Activated T-cell treated with anti-CD3 and anti-CD28 coated beads for 24 hours (primary cell): ENCODE measurements at regions not wholly inside any gene's neighbourhood (a gene's known extent, or its start where the extent isn't known, plus 50 kb on each side); places are given as distances from the start of the nearest gene placed in this dataset.
"Not testable (repeated sequence)": the region's sequence is repeated elsewhere in the genome, so short reads cannot be mapped to it uniquely, and the experiment has no call there.

Experiments used
- DNase-seq: peaks from one replicate; pipeline ENCODE4 v3.0.0-alpha.2; 2020; ENCODE audit warnings: low read depth

DNA sequence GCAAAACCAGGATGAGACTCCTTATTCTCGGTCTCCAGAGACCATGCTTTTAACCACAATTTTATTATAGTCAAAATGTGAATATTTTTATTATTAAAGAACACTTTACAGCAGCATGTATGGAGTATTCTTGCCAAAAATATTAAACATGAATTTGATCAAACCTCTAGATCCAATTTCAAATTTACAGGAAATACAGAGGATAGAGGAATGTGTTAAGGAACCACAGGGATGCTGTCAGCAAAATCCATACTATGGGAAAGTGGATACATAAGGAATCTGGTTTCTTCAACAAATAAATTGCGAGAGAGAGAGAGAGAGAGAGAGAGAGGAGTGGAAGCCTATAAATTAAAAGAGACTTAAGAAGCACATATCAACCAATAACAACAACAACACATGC lies 348.2 kb upstream of the NUDT12 start:
- DNase-seq: no peak

DNA sequence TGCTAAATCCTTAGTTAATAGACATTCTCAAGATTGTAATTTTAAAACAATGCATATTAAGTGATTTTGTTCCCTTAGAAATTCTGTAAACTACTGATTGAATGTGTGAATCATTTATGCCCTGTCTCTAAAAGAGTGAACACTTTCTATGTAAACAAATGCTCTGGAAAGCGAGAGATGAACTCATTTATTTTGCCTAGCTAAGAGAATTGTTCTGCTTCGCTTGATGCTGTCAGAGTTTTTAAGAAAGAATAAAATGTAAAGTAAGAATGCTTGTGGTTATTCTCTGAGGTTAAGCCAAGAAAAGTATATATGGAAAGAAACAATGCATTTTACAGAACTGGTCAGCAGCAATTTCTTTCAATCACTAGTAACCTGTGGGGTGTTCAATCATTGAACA lies 347.4 kb upstream of the NUDT12 start:
- DNase-seq: no peak

- no peak for DNase-seq
Measured at GRCh38 chr5:103909391-103909790, 346.8 kb upstream of the NUDT12 start.

DNA sequence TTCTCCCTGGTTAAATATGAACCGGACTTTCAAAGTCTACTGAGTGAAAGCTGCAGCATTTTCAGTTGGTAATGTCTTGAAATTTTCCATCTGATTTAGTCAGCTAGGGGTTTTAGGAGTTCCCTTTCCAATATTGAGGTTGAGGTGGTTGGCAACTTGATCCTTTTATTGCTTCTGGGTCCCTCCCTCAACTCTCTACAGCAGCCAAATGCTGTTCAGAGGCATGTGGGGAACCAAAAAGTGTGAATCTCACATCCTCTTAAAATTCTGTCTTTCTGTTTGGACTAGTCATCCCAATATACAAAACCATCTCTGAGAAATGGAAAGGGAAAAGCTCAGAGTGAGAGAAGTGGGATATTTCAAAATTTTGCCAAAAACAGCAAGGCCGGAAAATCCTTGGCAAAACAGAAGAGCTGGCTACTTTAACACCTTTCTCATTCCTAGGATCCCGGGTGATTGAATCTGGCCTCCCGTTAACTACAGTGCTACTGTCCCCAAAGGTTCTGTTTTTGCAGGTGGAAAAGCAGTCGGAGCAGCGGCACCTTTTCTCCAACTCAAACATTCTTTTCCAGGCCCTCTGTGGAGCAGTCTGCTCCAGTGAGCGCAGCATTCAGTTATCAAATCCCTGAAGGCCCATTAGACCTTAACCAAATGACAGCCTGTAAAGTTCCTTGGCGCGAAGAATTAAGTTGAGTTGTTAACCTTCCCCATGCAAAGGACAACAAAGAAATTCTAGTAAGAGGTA lies 345.9 kb upstream of the NUDT12 start:
- no peak for DNase-seq

- DNase-seq: no peak
Measured at GRCh38 chr5:103907001-103907400, 344.4 kb upstream of the NUDT12 start.

DNA sequence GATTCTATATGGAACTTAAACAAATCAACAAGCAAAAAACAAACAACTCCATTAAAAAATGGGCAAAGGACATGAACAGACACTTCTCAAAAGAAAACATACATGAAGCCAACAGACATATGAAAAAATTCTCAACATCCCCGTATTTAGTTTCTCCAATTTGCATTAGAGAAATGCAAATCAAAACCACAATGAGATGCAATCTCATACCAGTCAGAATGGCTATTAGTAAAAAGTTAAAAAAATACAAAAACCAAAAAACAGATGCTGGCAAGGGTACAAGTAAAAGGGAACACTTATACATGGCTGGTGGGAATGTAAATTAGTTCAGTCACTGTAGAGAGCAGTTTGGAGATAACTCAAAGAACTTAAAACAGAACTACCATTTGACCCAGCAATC lies 342.1 kb upstream of the NUDT12 start:
- DNase-seq: no peak

- DNase-seq: no peak
Measured at GRCh38 chr5:103902893-103903292, 340.3 kb upstream of the NUDT12 start.

GRCh38 chr5:103901885-103902284 lies 339.3 kb upstream of the NUDT12 start:
- no peak for DNase-seq

- no peak for DNase-seq
Measured at GRCh38 chr5:103896593-103896992, 334.0 kb upstream of the NUDT12 start.

GRCh38 chr5:103895738-103896137 lies 333.1 kb upstream of the NUDT12 start:
- no peak for DNase-seq

- no peak for DNase-seq
Measured at GRCh38 chr5:103894882-103895281, 332.3 kb upstream of the NUDT12 start.

- no peak for DNase-seq
Measured at GRCh38 chr5:103891151-103891550, 328.6 kb upstream of the NUDT12 start.

DNA sequence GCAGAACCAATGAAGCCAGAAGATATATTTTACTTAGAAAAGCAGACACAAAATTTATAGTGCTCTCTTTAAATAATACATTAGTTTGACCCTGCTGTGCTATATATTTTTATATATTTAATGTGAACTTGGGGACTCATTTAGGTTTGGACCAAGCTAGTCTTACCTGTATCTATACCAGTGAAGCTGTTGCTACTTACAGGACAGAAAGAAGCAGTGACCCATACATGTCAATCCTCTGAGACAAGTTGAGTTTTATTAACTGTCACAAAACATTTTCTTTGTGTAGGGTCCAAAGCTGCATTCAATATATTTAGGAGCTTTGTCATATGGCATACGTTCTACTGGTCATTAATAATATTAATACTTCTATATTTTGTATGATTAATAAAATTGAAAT lies 327.7 kb upstream of the NUDT12 start:
- no peak for DNase-seq

GRCh38 chr5:103889500-103890209 lies 327.1 kb upstream of the NUDT12 start:
- DNase-seq: no peak

DNA sequence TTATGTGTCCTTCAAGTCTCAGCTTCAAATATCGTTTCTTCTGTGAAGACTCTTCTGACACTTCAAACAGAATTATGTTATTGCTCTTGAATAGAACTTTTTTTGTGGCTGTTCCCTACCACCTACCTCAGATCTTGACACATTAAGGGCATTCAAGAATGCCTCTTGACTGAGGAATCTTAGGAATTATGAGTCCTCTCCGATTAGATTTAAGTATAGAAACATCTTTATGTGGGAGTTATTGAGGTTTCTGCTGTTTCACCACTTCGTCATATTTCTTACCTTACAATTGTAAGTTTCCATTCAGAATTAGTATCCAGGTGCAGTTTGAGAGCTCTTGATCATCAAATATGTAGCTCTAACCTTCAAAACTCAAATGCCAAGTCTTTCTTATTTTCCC lies 324.2 kb upstream of the NUDT12 start:
- no peak for DNase-seq

- no peak for DNase-seq
Measured at GRCh38 chr5:103883143-103883542, 320.6 kb upstream of the NUDT12 start.

DNA sequence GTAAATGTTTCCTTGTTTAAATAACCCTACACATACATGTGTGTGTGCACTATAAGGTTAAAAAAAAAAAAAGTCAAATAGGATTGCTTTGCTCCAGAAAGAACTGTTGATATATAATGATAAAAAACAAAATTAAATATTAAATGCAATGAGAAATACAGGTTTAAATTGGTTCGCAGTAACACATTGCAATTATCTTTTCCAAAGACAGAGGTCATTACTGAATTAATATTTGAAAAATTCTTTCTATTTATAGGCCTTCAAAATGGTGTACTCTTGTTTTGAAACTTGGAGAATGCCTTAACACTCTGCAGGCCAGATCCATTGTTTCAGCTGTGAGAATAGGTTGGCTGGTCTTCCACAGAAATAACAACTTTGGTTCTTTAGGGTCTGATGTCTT lies 319.0 kb upstream of the NUDT12 start:
- DNase-seq: no peak

DNA sequence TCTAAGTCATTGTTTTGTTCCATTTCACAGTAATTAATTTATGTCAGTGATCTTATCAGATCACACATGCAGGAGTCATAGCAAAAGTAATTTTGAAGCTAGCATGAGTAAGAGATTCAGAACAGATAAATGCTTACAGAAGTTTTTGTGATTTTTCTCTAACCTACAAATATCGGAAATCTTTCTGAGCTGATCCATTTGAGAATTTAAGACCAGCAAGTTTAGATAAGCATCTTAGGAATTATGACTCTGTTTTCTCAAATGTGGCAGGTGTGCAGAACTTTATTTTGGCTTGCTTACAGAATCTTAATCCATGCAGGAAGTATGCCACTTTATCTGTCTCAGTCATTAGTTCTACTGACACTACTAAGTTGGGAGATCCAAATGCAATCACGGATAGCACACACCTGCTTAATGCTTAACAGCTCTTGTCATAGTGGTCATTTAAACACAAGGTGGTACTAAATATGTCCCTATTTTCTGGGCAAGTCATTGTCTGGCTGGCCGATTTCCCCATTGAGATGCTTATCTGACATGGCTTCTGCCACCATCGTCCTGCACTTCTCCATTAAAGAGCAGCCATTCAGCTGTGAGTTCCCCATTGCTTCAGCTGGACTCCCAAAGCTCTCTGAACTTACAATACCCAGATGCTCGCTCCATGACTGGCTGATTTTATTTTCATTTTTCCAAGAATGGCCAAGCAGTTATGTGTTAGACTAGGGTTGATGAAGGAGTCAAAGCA lies 305.4 kb upstream of the NUDT12 start:
- DNase-seq: no peak

DNA sequence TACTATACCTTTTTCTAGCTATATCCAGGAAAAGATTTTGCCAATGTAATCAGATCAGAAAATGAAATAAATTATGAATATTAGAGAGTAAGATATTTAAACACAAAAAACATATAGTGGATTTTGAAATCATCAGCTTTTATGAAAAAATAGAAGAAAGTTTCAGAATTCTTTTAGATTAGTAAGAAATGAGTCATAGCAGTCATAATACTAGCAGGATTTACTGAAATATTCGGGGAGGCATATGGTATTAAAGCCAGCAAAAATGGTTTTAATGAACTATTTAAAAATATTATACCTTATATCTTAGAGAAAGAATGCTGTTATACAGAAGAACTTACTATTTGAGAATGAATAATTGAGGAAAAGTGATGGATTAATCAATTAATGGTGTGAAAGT lies 303.6 kb upstream of the NUDT12 start:
- no peak for DNase-seq

GRCh38 chr5:103862398-103862797 lies 299.8 kb upstream of the NUDT12 start:
- no peak for DNase-seq

DNA sequence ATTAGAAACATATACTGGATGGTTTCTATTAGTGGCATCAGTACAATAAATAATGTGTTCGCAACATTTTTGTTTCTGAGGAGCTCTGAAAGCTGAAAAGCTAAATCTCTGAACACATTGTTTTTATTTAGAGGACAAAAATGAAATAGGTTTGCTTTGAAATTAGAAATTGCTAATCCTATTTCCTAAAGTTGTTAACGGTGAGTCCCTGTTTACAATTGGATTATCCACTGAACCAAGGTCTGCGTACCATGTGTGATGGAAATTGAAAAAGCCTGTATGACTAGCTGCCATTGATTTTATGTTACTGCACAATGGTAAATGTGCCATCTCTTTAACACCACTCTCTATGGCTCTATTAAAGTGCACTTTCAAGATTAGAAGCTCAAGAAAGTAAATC lies 297.7 kb upstream of the NUDT12 start:
- no peak for DNase-seq

DNA sequence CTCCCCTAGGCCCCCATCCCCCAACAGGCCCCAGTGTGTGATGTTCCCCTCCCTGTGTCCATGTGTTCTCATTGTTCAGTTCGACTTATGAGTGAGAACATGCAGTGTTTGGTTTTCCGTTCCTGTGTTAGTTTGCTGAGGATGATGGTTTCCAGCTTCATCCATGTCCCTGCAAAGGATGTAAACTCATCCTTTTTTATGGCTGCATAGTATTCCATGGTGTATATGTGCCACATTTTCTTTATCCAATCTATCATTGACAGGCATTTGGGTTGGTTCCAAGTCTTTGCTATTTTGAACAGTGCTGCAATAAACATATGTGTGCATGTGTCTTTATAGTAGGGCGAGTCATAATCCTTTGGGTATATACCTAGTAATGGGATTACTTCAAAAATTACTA lies 295.8 kb upstream of the NUDT12 start:
- not testable (repeated sequence) for DNase-seq

GRCh38 chr5:103851091-103851490 lies 288.5 kb upstream of the NUDT12 start:
- no peak for DNase-seq
